Non-pigmented ciliary epithelial cell (primary cell): ENCODE measurements at regions not wholly inside any gene's neighbourhood (a gene's known extent, or its start where the extent isn't known, plus 50 kb on each side); places are given as distances from the start of the nearest gene placed in this dataset.
"Not testable (repeated sequence)": the region's sequence is repeated elsewhere in the genome, so short reads cannot be mapped to it uniquely, and the experiment has no call there.

ENCODE experiments used
- DNase-seq: peaks from one replicate; pipeline ENCODE4 v3.0.0-alpha.2; 2010; ENCODE audit warnings: low read depth

GRCh38 chr12:102344691-102345090 lies 135.7 kb downstream of the IGF1 start:
- no peak for DNase-seq

- DNase-seq = no peak
Observed at GRCh38 chr12:102343361-102344121, 136.8 kb downstream of the IGF1 start.

- DNase-seq = no peak
Observed at GRCh38 chr12:102342281-102343006, 137.9 kb downstream of the IGF1 start.

DNA sequence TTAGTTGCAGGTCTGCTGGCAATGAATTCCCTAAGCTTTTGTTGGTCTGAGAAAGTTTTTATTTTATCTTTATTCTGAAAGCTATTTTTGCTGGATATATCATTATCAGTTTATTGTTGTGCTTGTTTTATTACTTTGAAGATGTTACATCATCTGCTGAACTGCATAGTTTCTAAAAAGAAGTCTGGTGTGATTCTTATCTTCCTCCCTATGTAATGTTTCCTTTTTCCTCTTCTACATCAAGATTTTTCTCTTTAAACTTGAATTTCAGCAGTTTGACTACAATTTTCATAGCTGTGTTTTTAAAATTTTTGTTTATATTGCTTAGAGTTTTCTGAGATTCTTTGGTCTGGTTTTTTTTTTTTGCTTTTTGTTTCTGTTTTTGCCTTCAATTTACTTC lies 137.1 kb upstream of the PMCH start:
- DNase-seq = no peak

DNA sequence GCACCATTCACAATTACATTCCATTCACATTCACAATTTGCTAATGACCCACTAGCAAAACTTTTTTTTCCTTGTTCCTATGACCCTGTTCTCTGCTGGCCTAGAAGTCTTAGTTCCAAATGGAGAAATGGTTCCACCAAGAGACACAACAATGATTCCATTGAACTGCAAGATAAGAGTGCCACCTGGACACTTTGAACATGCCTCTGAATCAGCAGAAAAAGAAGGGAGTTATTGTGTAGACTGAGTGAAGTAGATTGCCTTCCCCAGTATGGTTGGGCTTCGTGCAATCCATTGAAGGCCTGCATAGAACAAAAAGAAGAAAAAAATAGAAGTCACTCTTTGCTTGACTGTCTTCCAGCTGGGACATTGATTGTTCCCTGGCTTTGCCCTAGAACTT lies 133.8 kb upstream of the PMCH start:
- no peak for DNase-seq

DNA sequence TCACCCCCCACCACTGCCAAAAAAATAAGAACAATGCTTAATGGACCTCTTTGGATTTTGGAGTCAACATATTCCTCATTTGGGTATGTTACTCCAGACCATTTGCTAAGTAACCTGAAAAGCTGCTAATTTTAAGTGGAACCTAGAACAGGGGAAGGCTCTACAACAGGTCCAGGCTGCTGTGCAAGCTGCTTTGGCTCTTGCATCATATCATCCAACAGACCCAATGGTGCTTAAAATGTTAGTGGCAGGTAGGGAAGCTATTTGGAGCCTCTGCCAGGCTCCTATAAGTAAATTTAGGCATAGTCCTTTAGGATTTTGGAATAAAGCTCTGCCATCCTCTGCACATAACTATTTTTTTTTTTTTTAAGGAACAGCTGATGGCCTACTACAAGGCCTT lies 132.2 kb upstream of the PMCH start:
- no peak for DNase-seq

GRCh38 chr12:102326982-102327381 lies 129.3 kb upstream of the PMCH start:
- no peak for DNase-seq

GRCh38 chr12:102325108-102325507 lies 127.5 kb upstream of the PMCH start:
- not testable (repeated sequence) for DNase-seq

DNA sequence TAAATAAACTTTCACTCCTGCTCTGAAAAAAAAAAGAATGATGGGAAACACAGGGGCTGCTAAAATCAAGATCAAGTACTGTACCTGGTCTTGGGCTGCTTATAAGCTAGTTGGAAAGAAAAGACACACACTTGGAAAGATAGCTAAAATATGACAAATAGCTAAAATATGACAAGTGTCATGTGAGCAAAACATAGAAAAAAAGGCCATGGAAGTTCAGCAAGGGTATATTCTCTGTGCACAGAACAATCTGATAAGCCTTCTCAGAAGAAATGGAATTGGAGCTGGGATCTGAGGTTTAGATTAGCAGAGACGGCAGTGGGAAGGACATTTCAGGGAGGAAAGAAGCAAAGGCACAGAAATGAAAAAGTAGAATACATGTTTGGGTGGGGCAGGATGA lies 126.2 kb upstream of the PMCH start:
- no peak for DNase-seq

DNA sequence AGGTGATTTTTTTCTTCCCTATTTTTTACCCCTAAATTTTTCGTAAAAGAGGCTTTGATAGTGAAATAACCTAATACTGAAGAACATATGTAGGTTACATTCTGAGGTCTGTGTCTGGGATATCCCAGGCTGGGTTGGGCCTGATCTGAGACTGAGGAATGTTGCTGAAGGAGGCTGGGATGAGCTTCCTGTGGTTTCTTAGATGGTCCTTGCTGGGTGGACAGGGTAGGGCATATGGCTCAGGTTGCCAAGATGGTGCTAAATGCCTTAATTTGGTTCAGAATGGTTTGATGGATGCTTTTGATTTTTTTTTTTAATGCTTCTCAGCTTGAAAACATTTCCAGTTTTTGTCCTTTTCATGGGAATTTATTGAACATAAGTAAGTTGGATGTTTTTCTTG lies 124.6 kb upstream of the PMCH start:
- no peak for DNase-seq

- DNase-seq = no peak
Observed at GRCh38 chr12:102321305-102322082, 123.9 kb upstream of the PMCH start.

- no peak for DNase-seq
Observed at GRCh38 chr12:102317155-102317554, 119.5 kb upstream of the PMCH start.

- DNase-seq = no peak
Observed at GRCh38 chr12:102316723-102317122, 119.1 kb upstream of the PMCH start.

GRCh38 chr12:102314821-102315220 lies 117.2 kb upstream of the PMCH start:
- DNase-seq = no peak

DNA sequence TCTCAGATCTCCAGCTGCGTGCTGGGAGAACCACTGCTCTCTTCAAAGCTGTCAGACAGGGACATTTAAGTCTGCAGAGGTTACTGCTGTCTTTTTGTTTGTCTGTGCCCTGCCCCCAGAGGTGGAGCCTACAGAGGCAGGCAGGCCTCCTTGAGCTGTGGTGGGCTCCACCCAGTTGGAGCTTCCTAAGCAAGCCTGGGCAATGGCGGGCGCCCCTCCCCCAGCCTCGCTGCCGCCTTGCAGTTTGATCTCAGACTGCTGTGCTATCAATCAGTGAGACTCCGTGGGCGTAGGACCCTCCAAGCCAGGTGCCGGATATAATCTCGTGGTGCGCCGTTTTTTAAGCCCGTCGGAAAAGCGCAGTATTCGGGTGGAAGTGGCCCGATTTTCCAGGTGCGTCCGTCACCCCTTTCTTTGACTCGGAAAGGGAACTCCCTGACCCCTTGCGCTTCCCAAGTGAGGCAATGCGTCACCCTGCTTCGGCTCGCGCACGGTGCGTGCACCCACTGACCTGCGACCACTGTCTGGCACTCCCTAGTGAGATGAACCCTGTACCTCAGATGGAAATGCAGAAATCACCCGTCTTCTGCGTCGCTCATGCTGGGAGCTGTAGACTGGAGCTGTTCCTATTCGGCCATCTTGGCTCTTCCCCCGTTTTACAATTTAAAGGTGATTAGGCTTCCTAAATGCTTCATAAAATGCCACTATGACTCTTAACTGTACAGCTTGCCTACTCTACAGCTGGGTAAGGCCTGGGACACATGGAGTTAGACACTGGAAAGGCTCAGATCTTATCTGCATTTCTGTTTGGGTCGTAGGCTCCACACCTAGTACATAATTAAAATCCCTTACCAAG lies 115.7 kb upstream of the PMCH start:
- DNase-seq = not testable (repeated sequence)

DNA sequence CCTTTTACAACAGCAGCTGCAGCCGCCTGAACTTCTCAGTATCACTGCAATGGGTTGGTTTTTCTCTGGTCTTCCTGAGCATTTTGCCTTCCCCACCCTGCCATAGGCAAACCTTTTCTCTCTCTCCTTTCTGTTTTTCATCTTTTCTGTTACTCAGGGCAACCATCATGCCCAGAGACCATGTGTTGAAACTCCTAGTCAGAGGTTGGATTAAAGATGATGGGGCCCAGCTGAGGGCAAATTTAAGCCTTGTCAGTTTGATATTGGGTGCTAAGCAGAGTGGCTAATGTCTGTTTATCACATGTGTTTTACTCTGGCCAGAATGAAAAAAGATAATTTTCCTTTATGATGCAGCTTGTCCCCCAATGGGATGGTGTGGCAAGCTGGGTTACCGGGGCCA lies 107.9 kb upstream of the PMCH start:
- DNase-seq = no peak

DNA sequence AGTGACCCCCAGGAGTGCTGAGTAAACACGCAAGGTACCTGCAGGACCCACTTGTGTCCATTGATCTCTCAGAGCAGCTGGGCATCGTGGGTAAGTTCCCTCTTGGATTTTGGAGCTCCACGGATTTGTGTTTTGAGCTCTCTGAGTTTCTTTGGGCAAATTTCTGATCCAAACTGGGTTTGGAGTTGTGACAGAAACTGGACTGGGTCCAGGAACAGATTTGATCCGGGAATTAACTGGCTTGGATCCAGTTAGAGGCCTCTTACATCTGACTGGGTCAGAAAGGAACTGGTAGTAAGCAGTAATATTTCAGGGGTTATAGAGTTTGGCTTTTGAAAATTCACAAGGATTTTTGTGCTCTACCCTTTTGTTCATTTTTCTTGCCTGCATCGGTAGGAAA lies 107.0 kb upstream of the PMCH start:
- not testable (repeated sequence) for DNase-seq

DNA sequence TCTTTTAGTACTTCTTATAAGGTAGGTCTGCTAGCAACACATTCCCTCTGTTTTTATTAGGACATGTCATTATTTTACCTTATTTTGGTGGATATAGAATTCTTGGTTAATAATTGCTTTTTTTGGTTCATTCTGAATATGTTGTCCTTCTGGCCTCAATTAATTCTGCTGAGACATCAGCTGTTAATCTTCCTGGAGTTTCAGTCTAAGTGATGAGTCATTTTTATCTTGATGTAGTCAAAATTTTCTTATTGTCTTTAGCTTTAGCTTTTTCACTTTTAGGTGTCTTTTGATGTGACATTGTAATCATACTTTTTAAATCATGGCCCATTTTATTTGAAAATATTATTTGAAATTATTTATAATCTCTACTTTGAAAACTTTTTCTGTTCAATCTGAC lies 104.9 kb upstream of the PMCH start:
- DNase-seq = no peak

DNA sequence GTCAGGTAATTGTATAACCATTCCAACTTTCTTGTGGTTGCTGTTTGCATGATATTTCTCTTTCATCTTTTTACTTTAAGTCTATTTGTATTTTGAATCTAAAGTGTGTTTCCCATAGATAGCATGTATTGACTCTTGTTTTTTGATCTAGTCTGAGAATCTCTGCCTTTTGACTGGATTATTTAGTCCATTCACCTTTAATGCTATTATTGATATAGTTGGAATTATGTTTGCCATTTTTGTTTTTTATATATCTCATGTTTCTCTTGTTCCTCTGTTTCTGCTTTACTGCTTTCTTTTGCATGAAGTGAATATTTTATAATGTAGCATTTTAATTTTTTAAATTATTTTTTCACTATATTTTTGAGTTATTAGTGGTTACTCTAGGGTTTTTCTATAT lies 103.9 kb upstream of the PMCH start:
- no peak for DNase-seq

DNA sequence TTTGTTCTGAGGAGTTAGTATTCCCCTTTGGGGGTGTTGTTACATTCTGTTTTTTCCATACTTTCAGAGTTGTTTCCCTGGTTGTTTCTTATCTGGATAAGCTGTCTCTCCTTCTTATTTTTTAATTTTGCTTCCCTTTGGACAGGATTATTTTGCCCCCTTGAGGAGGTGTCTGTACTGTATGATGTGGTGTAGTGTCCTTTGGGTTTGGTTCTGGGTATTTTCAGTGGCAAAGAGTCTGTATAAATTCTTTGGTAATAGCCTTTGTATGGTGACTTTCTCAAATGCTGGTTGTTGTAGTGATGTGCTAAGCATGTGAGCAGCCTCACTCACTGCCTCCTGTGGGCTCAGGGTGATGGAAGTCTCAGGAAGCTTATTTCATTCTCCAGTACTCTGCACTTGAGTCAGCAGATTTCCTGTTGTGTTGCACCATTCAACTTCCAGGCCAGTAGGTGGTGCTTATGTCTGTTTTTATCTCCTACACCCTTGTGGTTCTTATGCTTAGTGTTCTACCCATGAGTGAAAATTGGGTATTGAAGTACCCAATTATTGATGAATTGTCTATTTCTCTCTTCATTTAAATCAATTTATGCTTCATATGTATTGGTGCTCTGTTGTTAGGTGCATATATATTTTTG lies 103.3 kb upstream of the PMCH start:
- DNase-seq = peak; percentile 19

- no peak for DNase-seq
Observed at GRCh38 chr12:102299731-102300130, 102.1 kb upstream of the PMCH start.
